Heart right ventricle (tissue), 16 donors: ENCODE measurements at regions not wholly inside any gene's neighbourhood (a gene's known extent, or its start where the extent isn't known, plus 50 kb on each side); places are given as distances from the start of the nearest gene placed in this dataset.

ENCODE experiments used
- ATAC-seq, 8 donors: fragments of 200-7000 bp; cut with Tn5 transposase; one replicate each; pipeline ENCODE4 v1.9.1; 2020; ENCODE audit warnings: mild to moderate bottlenecking in 8 of 8, moderate library complexity in 8 of 8, moderate number of reproducible peaks in 1 of 8
- DNase-seq, 2 donors: peaks; one replicate each; pipeline ENCODE4 v3.0.0-alpha.2; 2020
- H3K27ac ChIP-seq, 10 donors: fragments of 200-600 bp; sonication (generic) in 2 of 10; one replicate each; pipeline versions ENCODE4 v1.5.0 to v1.8.0; 2020 to 2022; ENCODE audit warnings: mild to moderate bottlenecking in 3 of 10
- H3K27me3 ChIP-seq, 7 donors: fragments of 200-600 bp; one replicate each; pipeline ENCODE4 v1.8.0; 2021 to 2022; ENCODE audit warnings: mild to moderate bottlenecking in 2 of 7
- H3K36me3 ChIP-seq, 9 donors: fragments of 200-600 bp; sonication (generic) in 1 of 9; one replicate each; pipeline versions ENCODE4 v1.5.0 to v1.8.0; 2020 to 2022; ENCODE audit warnings: mild to moderate bottlenecking in 2 of 9
- H3K4me1 ChIP-seq, 9 donors: fragments of 200-600 bp; sonication (generic) in 1 of 9; one replicate each; pipeline versions ENCODE4 v1.5.0 to v1.8.0; 2020 to 2022; ENCODE audit warnings: mild to moderate bottlenecking in 4 of 9
- H3K4me3 ChIP-seq, 10 donors: fragments of 200-600 bp; sonication (generic) in 2 of 10; one replicate each; pipeline versions ENCODE4 v1.5.0 to v1.8.0; 2020 to 2022; ENCODE audit warnings: mild to moderate bottlenecking in 7 of 10, moderate library complexity in 2 of 10
- H3K9me3 ChIP-seq, 11 donors: fragments of 200-600 bp in 10 of 11; sonication (generic) in 2 of 11; one replicate each; pipeline versions ENCODE4 v1.5.0 to v1.8.0; 2013 to 2022; ENCODE audit warnings: mild to moderate bottlenecking in 2 of 11, control low read depth in 1 of 11, moderate library complexity in 1 of 11
- WGBS, 2 donors: extraction: QIAGEN DNeasy Blood & Tissue Kit; methylation state at CpG; one replicate each; pipeline ENCODE4 v1.1.7; 2013; ENCODE audit warnings: inconsistent platforms in 1 of 2; 5-methylcytosine and 5-hydroxymethylcytosine counted together
- intact Hi-C, 10 donors: fragments of 100-400 bp; cut with DNase I; formaldehyde crosslinking; loops; one replicate each; pipeline versions ENCODE4 v1.11.1 to v1.14.2; 2022
- TF ChIP-seq, protein P1 (sequence below), 9 donors: fragments of 200-600 bp; sonication (generic) in 2 of 9; IDR thresholded peaks; one replicate each; pipeline versions ENCODE4 v1.5.0 to v1.8.0; 2021 to 2022; ENCODE audit warnings: antibody characterized with exemption in 9 of 9, mild to moderate bottlenecking in 5 of 9, moderate library complexity in 1 of 9
- donor health status: Arrhythmogenic right ventricular cardiomyopathy.
- donor health status: ischemic (EF 13 %, LVEDD 7.1; RV severe dilation, severe dysfunction).
- donor health status: healthy with polysubstance abuse.
- donor health status: DM: no; HTN: yes; CAD: no.
- donor health status: DM: no; HTN: no; CAD: no.
- donor health status: ischemic (EF 25% LVEDD 6.9; RV normal size, moderate dysfunction).
- donor health status: ischemic (EF 25% LVEDD 5.7; RV mildly dilated, moderate dysfunction).
- donor health status: healthy.
- donor health status: DM: yes; HTN: yes; CAD: no.
- donor health status: Ischemic cardiomyopathy.
- donor health status: ischemic (EF 35%, LVEDD 5.7; RV mildly dilated, moderate dysfunction).
- donor health status: nonischemic (EF 11% LVEDD 7.7; RV severe dilation, severe dysfunction).
- donor health status: DM: yes; HTN: yes; CAD: no.
- donor health status: PGD.
- donor health status: ischemic (EF 29% LVEDD 5.4; RV normal size, mild dysfunction).
- donor health status: nonischemic (EF 23%, LVEDD 6.1; RV moderate dilation, normal function).

DNA sequence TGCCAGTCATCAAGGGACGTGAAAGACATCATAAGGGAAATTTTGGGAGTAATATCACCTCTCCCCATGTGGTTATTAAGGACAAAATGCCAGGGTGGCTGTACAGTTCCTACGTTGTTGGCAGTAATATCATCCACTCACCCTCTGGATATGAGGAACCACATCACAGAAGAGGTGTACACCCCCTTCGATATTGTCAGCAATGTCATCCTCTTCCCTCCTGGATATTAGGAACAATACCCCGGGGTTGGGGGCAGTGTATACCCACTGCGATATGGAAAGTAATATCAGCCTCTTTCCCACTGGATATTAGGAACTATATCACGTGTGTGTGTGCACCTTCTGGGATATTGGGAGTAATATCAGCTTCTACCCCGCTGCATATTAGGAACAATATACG, 1933.3 kb downstream of the SUCLG1 start:
- TF ChIP-seq, protein P1, sequence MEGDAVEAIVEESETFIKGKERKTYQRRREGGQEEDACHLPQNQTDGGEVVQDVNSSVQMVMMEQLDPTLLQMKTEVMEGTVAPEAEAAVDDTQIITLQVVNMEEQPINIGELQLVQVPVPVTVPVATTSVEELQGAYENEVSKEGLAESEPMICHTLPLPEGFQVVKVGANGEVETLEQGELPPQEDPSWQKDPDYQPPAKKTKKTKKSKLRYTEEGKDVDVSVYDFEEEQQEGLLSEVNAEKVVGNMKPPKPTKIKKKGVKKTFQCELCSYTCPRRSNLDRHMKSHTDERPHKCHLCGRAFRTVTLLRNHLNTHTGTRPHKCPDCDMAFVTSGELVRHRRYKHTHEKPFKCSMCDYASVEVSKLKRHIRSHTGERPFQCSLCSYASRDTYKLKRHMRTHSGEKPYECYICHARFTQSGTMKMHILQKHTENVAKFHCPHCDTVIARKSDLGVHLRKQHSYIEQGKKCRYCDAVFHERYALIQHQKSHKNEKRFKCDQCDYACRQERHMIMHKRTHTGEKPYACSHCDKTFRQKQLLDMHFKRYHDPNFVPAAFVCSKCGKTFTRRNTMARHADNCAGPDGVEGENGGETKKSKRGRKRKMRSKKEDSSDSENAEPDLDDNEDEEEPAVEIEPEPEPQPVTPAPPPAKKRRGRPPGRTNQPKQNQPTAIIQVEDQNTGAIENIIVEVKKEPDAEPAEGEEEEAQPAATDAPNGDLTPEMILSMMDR (IDR thresholded peaks at IDR 0.05): no peak
- Histone ChIP-seq H3K4me1 (no peaks in the 10 kb centered on the region), H3K9me3 (peaks cover 0 to 12% (median 0%) of the 10 kb centered on the region in 11 donors), H3K27me3 (no peaks in the 10 kb centered on the region), H3K4me3 (no peak overlapping the region), H3K27ac (no peak overlapping the region), H3K36me3 (no peaks in the 10 kb centered on the region)
- DNase-seq: no peak
- 85 to 92% methylated on average over 8 of the region's 8 CpGs for WGBS, 2 donors
- intact Hi-C loops: no loop called here
- ATAC-seq: no peak

DNA sequence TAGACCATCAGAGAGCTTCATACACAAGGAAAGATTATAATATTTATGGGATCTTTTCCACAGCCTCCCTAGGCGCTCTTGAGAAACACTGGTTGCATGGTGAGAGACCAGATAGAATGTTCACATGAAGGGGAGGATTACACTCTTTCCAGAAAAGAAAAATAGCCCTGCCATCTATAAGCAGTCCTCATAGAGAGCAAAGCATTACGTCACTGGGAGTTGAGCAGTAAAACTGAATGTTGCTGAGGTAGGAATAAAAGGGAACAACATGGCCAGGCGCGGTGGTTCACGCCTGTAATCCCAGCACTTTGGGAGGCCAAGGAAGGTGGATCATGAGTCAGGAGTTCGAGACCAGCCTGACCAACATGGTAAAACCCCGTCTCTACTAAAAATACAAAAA, 1934.3 kb downstream of the SUCLG1 start:
- intact Hi-C loops: no loop called here
- no peaks in the 10 kb centered on the region for H3K27me3 ChIP-seq
- WGBS, 2 donors: 94% methylated on average over 7 of the region's 7 CpGs
- no peaks in the 10 kb centered on the region for H3K4me1 ChIP-seq
- no peaks in the 10 kb centered on the region for H3K36me3 ChIP-seq
- TF ChIP-seq, protein P1 (IDR thresholded peaks at IDR 0.05): no peak
- no peak overlapping the region for H3K27ac ChIP-seq
- H3K4me3 ChIP-seq: no peak overlapping the region
- DNase-seq (no peak), ATAC-seq (no peak)
- peaks cover 0 to 11% (median 0%) of the 10 kb centered on the region in 11 donors for H3K9me3 ChIP-seq

DNA sequence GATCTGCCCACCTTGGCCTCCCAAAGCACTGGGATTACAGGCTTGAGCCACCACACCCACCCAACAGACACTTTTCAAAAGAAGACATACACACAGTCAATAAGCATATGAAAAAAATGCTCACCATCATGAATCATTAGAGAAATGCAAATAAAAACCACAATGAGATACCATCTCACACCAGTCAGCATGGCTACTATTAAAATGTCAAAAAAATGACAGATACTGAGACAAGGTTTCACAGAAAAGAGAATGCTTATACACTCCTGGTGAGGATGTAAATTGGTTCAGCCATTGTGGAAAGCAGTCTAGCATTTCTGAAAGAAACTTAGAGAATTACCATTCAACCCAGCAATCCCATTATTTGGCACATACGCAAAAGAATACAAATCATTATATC, 1947.2 kb downstream of the SUCLG1 start:
- TF ChIP-seq, protein P1 (IDR thresholded peaks at IDR 0.05): no peak

DNA sequence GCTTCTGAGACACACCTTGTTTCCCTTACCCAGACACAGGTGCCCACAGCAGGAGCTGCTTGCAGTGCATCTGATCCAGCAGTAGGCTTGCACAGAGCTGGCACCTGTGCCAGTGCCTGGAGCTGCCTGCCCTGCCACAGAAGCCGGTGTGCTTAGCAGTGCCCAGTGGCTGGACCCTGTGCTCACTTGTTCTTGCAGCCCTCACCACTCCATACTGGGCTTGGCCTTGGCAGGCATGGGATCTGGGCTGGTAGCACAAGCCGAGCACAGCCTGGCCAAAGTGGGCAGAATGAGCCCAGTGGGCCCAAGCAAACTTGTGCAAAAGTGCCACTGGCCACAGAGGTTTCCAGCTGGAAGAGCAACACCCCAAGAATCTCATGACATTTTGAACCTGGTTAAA, 1950.4 kb downstream of the SUCLG1 start:
- H3K4me3 ChIP-seq: no peak overlapping the region
- DNase-seq (no peak), ATAC-seq (peak in 1 of 8 donors; percentile 16)
- TF ChIP-seq, protein P1 (IDR thresholded peaks at IDR 0.05): no peak
- H3K4me1 ChIP-seq: no peaks in the 10 kb centered on the region
- WGBS, 2 donors: 87 to 97% methylated on average over 2 of the region's 2 CpGs
- H3K27ac ChIP-seq: no peak overlapping the region
- intact Hi-C loops: no loop called here
- H3K36me3 ChIP-seq: no peaks in the 10 kb centered on the region
- H3K27me3 ChIP-seq: no peaks in the 10 kb centered on the region
- H3K9me3 ChIP-seq: peaks cover 0 to 20% (median 0%) of the 10 kb centered on the region in 11 donors

More for the DNA sequence above, 1947.2 kb downstream of the SUCLG1 start:
- Histone ChIP-seq H3K9me3 (peaks cover 0 to 22% (median 0%) of the 10 kb centered on the region in 11 donors), H3K4me1 (no peaks in the 10 kb centered on the region), H3K27ac (no peak overlapping the region), H3K27me3 (no peaks in the 10 kb centered on the region), H3K4me3 (no peak overlapping the region), H3K36me3 (no peaks in the 10 kb centered on the region)
- DNase-seq (no peak), ATAC-seq (no peak)
- 98 to 100% methylated on average over 1 of the region's 1 CpG for WGBS, 2 donors
- intact Hi-C loops: no loop called here
